GM23338 (cell line): ENCODE measurements at regions not wholly inside any gene's neighbourhood (a gene's known extent, or its start where the extent isn't known, plus 50 kb on each side); places are given as distances from the start of the nearest gene placed in this dataset.

ENCODE experiments used
- ATAC-seq: fragments of 200-7000 bp; cut with Tn5 transposase; 3 replicates; pipeline ENCODE4 v1.9.1; 2020
- DNase-seq: peaks from one replicate; pipeline ENCODE4 v3.0.0-alpha.2; 2015; ENCODE audit warnings: low spot score
- H2AFZ ChIP-seq: fragments of 200-600 bp; sonication (generic); 2 replicates; pipeline ENCODE4 v1.8.0; 2016; ENCODE audit warnings: antibody characterized with exemption, mild to moderate bottlenecking, moderate library complexity
- H3F3A ChIP-seq: fragments of 200-600 bp; sonication (generic); replicated peaks from 2 replicates; pipeline ENCODE4 v1.8.0; 2017; ENCODE audit warnings: antibody characterized with exemption, mixed run types, low read depth
- H3K27ac ChIP-seq: fragments of 200-600 bp; sonication (generic); 2 replicates; pipeline ENCODE4 v1.6.1; 2016; ENCODE audit warnings: low read depth
- H3K27me3 ChIP-seq: fragments of 200-600 bp; sonication (generic); 2 replicates; pipeline ENCODE4 v1.8.0; 2016; ENCODE audit warnings: mild to moderate bottlenecking, mixed run types, moderate library complexity; ENCODE audit not compliant: insufficient read depth
- H3K36me3 ChIP-seq: fragments of 200-600 bp; sonication (generic); 2 replicates; pipeline ENCODE4 v1.8.0; 2016; ENCODE audit warnings: mild to moderate bottlenecking; ENCODE audit not compliant: insufficient read depth
- H3K4me1 ChIP-seq: fragments of 200-600 bp; sonication (generic); 2 replicates; pipeline ENCODE4 v1.8.0; 2016; ENCODE audit warnings: mild to moderate bottlenecking, moderate library complexity; ENCODE audit not compliant: insufficient read depth
- H3K4me2 ChIP-seq: fragments of 200-600 bp; sonication (generic); 2 replicates; pipeline ENCODE4 v1.7.1; 2017; ENCODE audit warnings: mixed run types
- H3K4me3 ChIP-seq: fragments of 200-600 bp; sonication (generic); 2 replicates; pipeline ENCODE4 v1.6.1; 2016; ENCODE audit warnings: mixed run types
- H3K79me2 ChIP-seq: fragments of 200-600 bp; sonication (generic); replicated peaks from 2 replicates; pipeline ENCODE4 v1.8.0; 2017; ENCODE audit warnings: mild to moderate bottlenecking; ENCODE audit not compliant: insufficient read depth
- H3K9me2 ChIP-seq: fragments of 200-600 bp; sonication (generic); 2 replicates; pipeline ENCODE4 v1.8.0; 2017; ENCODE audit not compliant: insufficient read depth
- H4K20me1 ChIP-seq: fragments of 200-600 bp; sonication (generic); replicated peaks from 2 replicates; pipeline ENCODE4 v1.8.0; 2017; ENCODE audit warnings: mild to moderate bottlenecking; ENCODE audit not compliant: insufficient read depth
- H3K27ac Mint-ChIP-seq: 2 replicates; pipeline ENCODE4 v1.8.0; 2020; ENCODE audit warnings: inconsistent platforms, mild to moderate bottlenecking, moderate library complexity, mixed read lengths
- H3K27me3 Mint-ChIP-seq: 3 replicates; pipeline ENCODE4 v1.8.0; 2022; ENCODE audit warnings: low read depth, mild to moderate bottlenecking, moderate library complexity, mixed read lengths, inconsistent platforms; ENCODE audit not compliant: insufficient read depth, poor library complexity
- H3K36me3 Mint-ChIP-seq: 3 replicates; pipeline ENCODE4 v1.8.0; 2021; ENCODE audit warnings: low read depth, mild to moderate bottlenecking, inconsistent platforms, moderate library complexity, mixed read lengths
- H3K4me1 Mint-ChIP-seq: 3 replicates; pipeline ENCODE4 v1.8.0; 2020; ENCODE audit warnings: mild to moderate bottlenecking, inconsistent platforms, mixed read lengths
- H3K4me3 Mint-ChIP-seq: 3 replicates; pipeline ENCODE4 v1.8.0; 2021; ENCODE audit warnings: moderate library complexity, mild to moderate bottlenecking, inconsistent platforms, mixed read lengths
- H3K9me3 Mint-ChIP-seq: 3 replicates; pipeline ENCODE4 v1.8.0; 2020; ENCODE audit warnings: moderate library complexity, mild to moderate bottlenecking, inconsistent platforms, mixed read lengths
- CREB1 ChIP-seq: fragments of 250-450 bp; sonication (Bioruptor Pico); IDR thresholded peaks from 2 replicates; pipeline ENCODE4 v1.5.0; 2020; ENCODE audit warnings: low read depth, mild to moderate bottlenecking, moderate library complexity
- CTCF ChIP-seq, 2 experiments: fragments of 200-600 bp in 1 of 2; sonication (generic) in 1 of 2; conservative IDR thresholded peaks; 2 replicates each; pipeline versions ENCODE4 v1.5.1 to v1.6.1; 2016 to 2017; ENCODE audit warnings: antibody characterized with exemption in 2 of 2, low read depth in 2 of 2, mild to moderate bottlenecking in 2 of 2, moderate library complexity in 1 of 2
- ETS1 ChIP-seq: IDR thresholded peaks from 2 replicates; pipeline ENCODE4 v1.6.1; 2016; ENCODE audit warnings: antibody characterized with exemption
- EZH2 ChIP-seq: fragments of 200-600 bp; sonication (generic); IDR thresholded peaks from one replicate; pipeline ENCODE4 v1.8.0; 2017; ENCODE audit warnings: antibody characterized with exemption, mild to moderate bottlenecking, low read depth; ENCODE audit not compliant: unreplicated experiment
- POLR2AphosphoS5 ChIP-seq: IDR thresholded peaks from 2 replicates; pipeline ENCODE4 v1.6.1; 2016; ENCODE audit warnings: antibody characterized with exemption, low read depth
- REST ChIP-seq: IDR thresholded peaks from one replicate; pipeline ENCODE4 v1.6.1; 2018; ENCODE audit warnings: antibody characterized with exemption; ENCODE audit not compliant: unreplicated experiment
- ZNF331 ChIP-seq: fragments of 250-450 bp; sonication (Bioruptor Pico); IDR thresholded peaks from 2 replicates; pipeline ENCODE4 v1.5.0; 2020; ENCODE audit warnings: low read depth, mild to moderate bottlenecking, moderate library complexity

GRCh38 chr9:27722866-27723265 lies 149.6 kb upstream of the C9orf72 start (continued):
- TF ChIP-seq ETS1 (no peak), POLR2AphosphoS5 (no peak), REST (no peak), CTCF (conservative IDR thresholded peaks at IDR 0.05; ENCODE audit: low read depth in 2 of 2) (no peak), EZH2 (no peak), ZNF331 (CRISPR knock-in tag) (no peak)

- Mint-ChIP-seq H3K27ac (peak overlapping the region; percentile 66), H3K4me1 (peaks cover 32% of the 10 kb centered on the region), H3K4me3 (no peak overlapping the region), H3K9me3 (no peaks in the 10 kb centered on the region), H3K27me3 (peaks cover 1% of the 10 kb centered on the region), H3K36me3 (no peaks in the 10 kb centered on the region)
- Histone ChIP-seq H3K4me1 (0 out of 2 replicates have a peak, but pooled peaks cover 8% of the 10 kb centered on the region), H3K79me2 (no peaks in the 10 kb centered on the region), H4K20me1 (no peaks in the 10 kb centered on the region), H3K9me2 (peaks cover 4% of the 10 kb centered on the region; the same call in 1 of the 2 replicates), H3K36me3 (no peaks in the 10 kb centered on the region), H3K4me3 (no peak overlapping the region), H3K27me3 (no peaks in the 10 kb centered on the region), H3F3A (no peaks in the 10 kb centered on the region), H3K27ac (no peak overlapping the region), H2AFZ (peak overlapping the region; percentile 39), H3K4me2 (no peak overlapping the region)
- DNase-seq (peak; percentile 93), ATAC-seq (peak; percentile 94)
- TF ChIP-seq CTCF (conservative IDR thresholded peaks at IDR 0.05; ENCODE audit: low read depth in 2 of 2), result peak; percentile 94 to 97
- TF ChIP-seq CREB1 (CRISPR knock-in tag), result no peak
These were observed 153.2 kb upstream of the C9orf72 start for GRCh38 chr9:27726244-27727081.
